HEK293 (cell line): ENCODE measurements at regions not wholly inside any gene's neighbourhood (a gene's known extent, or its start where the extent isn't known, plus 50 kb on each side); places are given as distances from the start of the nearest gene placed in this dataset.

Source experiments
- CTCF ChIA-PET: fragments of 350-600 bp; formaldehyde crosslinking; extraction: SDS; loops from one replicate; lab custom pipeline; 2021; ENCODE audit warnings: antibody characterized with exemption; lab: Yijun Ruan, JAX
- POLR2A ChIA-PET: fragments of 300-600 bp; formaldehyde crosslinking; extraction: SDS; loops from one replicate; lab custom pipeline; 2020; ENCODE audit warnings: antibody characterized with exemption, inconsistent platforms; lab: Yijun Ruan, JAX
- H3K27ac ChIP-seq: fragments of 200-500 bp; sonication (Bioruptor generic); 2 replicates; pipeline ENCODE4 v1.5.1; 2014; ENCODE audit warnings: low read depth, low read length, control low read depth, inconsistent platforms; ENCODE audit errors: extremely low read depth
- H3K36me3 ChIP-seq, 2 experiments: fragments of 200-500 bp in 1 of 2; sonication (Bioruptor generic) in 1 of 2; 1 replicate in 1 of 2; 2 replicates in 1 of 2; pipeline ENCODE4 v1.5.1; 2014 to 2017; ENCODE audit warnings: inconsistent platforms in 2 of 2, low read length in 2 of 2; ENCODE audit not compliant: control insufficient read depth in 2 of 2, insufficient read depth in 1 of 2
- H3K4me1 ChIP-seq: fragments of 200-500 bp; sonication (Bioruptor generic); 2 replicates; pipeline ENCODE4 v1.5.1; 2014; ENCODE audit warnings: mild to moderate bottlenecking, low read length, inconsistent platforms; ENCODE audit not compliant: control insufficient read depth, insufficient read depth
- H3K4me3 ChIP-seq: 2 replicates; pipeline ENCODE4 v1.5.1; 2011; ENCODE audit warnings: low read depth, mild to moderate bottlenecking, control low read depth, low read length, moderate library complexity
- H3K9me3 ChIP-seq: fragments of 200-500 bp; sonication (Bioruptor generic); 2 replicates; pipeline ENCODE4 v1.5.1; 2014; ENCODE audit warnings: low read depth, low read length, inconsistent platforms; ENCODE audit not compliant: control insufficient read depth, insufficient read depth
- FEZF1 ChIP-seq: fragments of 450-650 bp; formaldehyde crosslinking; IDR thresholded peaks from 2 replicates; pipeline ENCODE4 v1.5.1; 2016; ENCODE audit warnings: missing biosample characterization, missing genetic modification characterization
- HOXA7 ChIP-seq: sonication (generic); formaldehyde crosslinking; IDR thresholded peaks from 2 replicates; pipeline ENCODE4 v1.8.1; 2022; ENCODE audit warnings: missing genetic modification reagents, borderline replicate concordance
- IKZF3 ChIP-seq: fragments of 450-650 bp; IDR thresholded peaks from 2 replicates; pipeline ENCODE4 v1.5.0; 2018; ENCODE audit warnings: missing biosample characterization, mild to moderate bottlenecking, missing genetic modification characterization, moderate library complexity
- REPIN1 ChIP-seq: fragments of 450-650 bp; formaldehyde crosslinking; IDR thresholded peaks from 2 replicates; pipeline ENCODE4 v1.5.1; 2017; ENCODE audit warnings: missing biosample characterization, missing genetic modification characterization, low read depth
- SETDB1 ChIP-seq: IDR thresholded peaks from one replicate; pipeline ENCODE4 v1.6.1; 2017; ENCODE audit warnings: mild to moderate bottlenecking, low read length, moderate library complexity, mixed read lengths; ENCODE audit not compliant: insufficient read length
- ZBTB11 ChIP-seq: fragments of 450-650 bp; formaldehyde crosslinking; conservative IDR thresholded peaks from 2 replicates; pipeline ENCODE4 v1.5.1; 2016; ENCODE audit warnings: low read depth, missing biosample characterization, missing genetic modification characterization
- ZBTB26 ChIP-seq: fragments of 450-650 bp; formaldehyde crosslinking; optimal IDR thresholded peaks from 2 replicates; pipeline ENCODE3; 2016; ENCODE audit warnings: missing biosample characterization, mild to moderate bottlenecking, missing genetic modification characterization
- ZNF132 ChIP-seq: fragments of 450-650 bp; formaldehyde crosslinking; IDR thresholded peaks from 2 replicates; pipeline ENCODE4 v1.5.1; 2017; ENCODE audit warnings: missing biosample characterization, missing genetic modification characterization, borderline replicate concordance
- ZNF266 ChIP-seq: fragments of 450-650 bp; formaldehyde crosslinking; IDR thresholded peaks from 2 replicates; pipeline ENCODE4 v1.5.1; 2016; ENCODE audit warnings: missing biosample characterization, missing genetic modification characterization, low read depth
- ZNF280C ChIP-seq: fragments of 450-650 bp; formaldehyde crosslinking; IDR thresholded peaks from 2 replicates; pipeline ENCODE4 v1.5.1; 2016; ENCODE audit warnings: missing biosample characterization, missing genetic modification characterization
- ZNF311 ChIP-seq: fragments of 450-650 bp; formaldehyde crosslinking; IDR thresholded peaks from 2 replicates; pipeline ENCODE4 v1.5.1; 2017; ENCODE audit warnings: missing biosample characterization, missing genetic modification characterization, borderline replicate concordance
- ZNF37A ChIP-seq: fragments of 450-650 bp; IDR thresholded peaks from 2 replicates; pipeline ENCODE4 v1.5.1; 2018; ENCODE audit warnings: missing biosample characterization, missing genetic modification characterization
- ZNF391 ChIP-seq: fragments of 450-650 bp; formaldehyde crosslinking; IDR thresholded peaks from 2 replicates; pipeline ENCODE4 v1.5.1; 2016; ENCODE audit warnings: low read depth, missing biosample characterization, missing genetic modification characterization, borderline replicate concordance
- ZNF510 ChIP-seq: fragments of 450-650 bp; formaldehyde crosslinking; IDR thresholded peaks from 2 replicates; pipeline ENCODE4 v1.5.1; 2018; ENCODE audit warnings: mild to moderate bottlenecking, missing genetic modification characterization, missing biosample characterization; ENCODE audit not compliant: insufficient replicate concordance
- ZNF544 ChIP-seq: fragments of 450-650 bp; formaldehyde crosslinking; IDR thresholded peaks from 2 replicates; pipeline ENCODE4 v1.5.0; 2017; ENCODE audit warnings: missing biosample characterization, missing genetic modification characterization
- ZNF600 ChIP-seq: fragments of 450-650 bp; formaldehyde crosslinking; IDR thresholded peaks from 2 replicates; pipeline ENCODE4 v1.5.1; 2016; ENCODE audit warnings: missing biosample characterization, missing genetic modification characterization
- ZNF658 ChIP-seq: fragments of 450-650 bp; formaldehyde crosslinking; IDR thresholded peaks from 2 replicates; pipeline ENCODE4; 2016; ENCODE audit warnings: missing biosample characterization, missing genetic modification characterization
- ZNF677 ChIP-seq: fragments of 450-650 bp; IDR thresholded peaks from 2 replicates; pipeline ENCODE4 v1.5.0; 2018; ENCODE audit warnings: missing biosample characterization, mild to moderate bottlenecking, missing genetic modification characterization, moderate library complexity
- ZNF747 ChIP-seq: fragments of 450-650 bp; formaldehyde crosslinking; IDR thresholded peaks from 2 replicates; pipeline ENCODE4 v1.5.1; 2016; ENCODE audit warnings: missing biosample characterization, missing genetic modification characterization
- ZNF830 ChIP-seq: fragments of 450-650 bp; IDR thresholded peaks from 2 replicates; pipeline ENCODE4 v1.5.0; 2018; ENCODE audit warnings: missing biosample characterization, missing genetic modification characterization, low read depth, mild to moderate bottlenecking, moderate library complexity

GRCh38 chr2:107437265-107437664 lies 389.4 kb upstream of the RGPD4 start (continued):
- TF ChIP-seq ZNF510 (tag by site-specific recombination) (no peak), ZNF391 (tag by site-specific recombination) (no peak), ZNF677 (tag by site-specific recombination) (no peak), ZNF132 (tag by site-specific recombination) (no peak), ZNF280C (tag by site-specific recombination) (no peak)
- TF ChIP-seq, all 188 proteins: peak for 0

GRCh38 chr2:107437807-107438206 lies 388.9 kb upstream of the RGPD4 start:
- Histone ChIP-seq H3K4me3 (no peak overlapping the region), H3K9me3 (no peaks in the 10 kb centered on the region), H3K27ac (no peak overlapping the region), H3K4me1 (no peaks in the 10 kb centered on the region), H3K36me3 (no peaks in the 10 kb centered on the region)
- ChIA-PET POLR2A (no interaction called here), CTCF (no interaction called here)
- TF ChIP-seq HOXA7 (no peak), ZBTB11 (tag by site-specific recombination) (no peak), ZNF391 (tag by site-specific recombination) (no peak), ZNF266 (tag by site-specific recombination) (no peak), FEZF1 (tag by site-specific recombination) (no peak), ZNF311 (tag by site-specific recombination) (no peak)

GRCh38 chr2:107448160-107448559 lies 378.5 kb upstream of the RGPD4 start:
- Histone ChIP-seq H3K4me3 (no peak overlapping the region), H3K4me1 (no peaks in the 10 kb centered on the region), H3K36me3 (no peaks in the 10 kb centered on the region), H3K27ac (no peak overlapping the region)
- POLR2A ChIA-PET: no interaction called here
- CTCF ChIA-PET: no interaction called here
- TF ChIP-seq SETDB1: no peak
- TF ChIP-seq ZNF747 (tag by site-specific recombination): no peak
- no peak for TF ChIP-seq ZNF544
- TF ChIP-seq REPIN1 (tag by site-specific recombination): no peak
- no peak for TF ChIP-seq ZNF658
- TF ChIP-seq ZNF830: no peak
- TF ChIP-seq ZNF600 (tag by site-specific recombination): no peak
- no peak for TF ChIP-seq ZBTB26
- no peak for TF ChIP-seq ZNF37A (tag by site-specific recombination)
- no peak for TF ChIP-seq IKZF3 (tag by site-specific recombination)
- TF ChIP-seq, all 188 proteins: peak for 0
- no peaks in the 10 kb centered on the region for H3K9me3 ChIP-seq
